ENCODE measurements at regions not wholly inside any gene's neighbourhood (a gene's known extent, or its start where the extent isn't known, plus 50 kb on each side); places are given as distances from the start of the nearest gene placed in this dataset.

DNA sequence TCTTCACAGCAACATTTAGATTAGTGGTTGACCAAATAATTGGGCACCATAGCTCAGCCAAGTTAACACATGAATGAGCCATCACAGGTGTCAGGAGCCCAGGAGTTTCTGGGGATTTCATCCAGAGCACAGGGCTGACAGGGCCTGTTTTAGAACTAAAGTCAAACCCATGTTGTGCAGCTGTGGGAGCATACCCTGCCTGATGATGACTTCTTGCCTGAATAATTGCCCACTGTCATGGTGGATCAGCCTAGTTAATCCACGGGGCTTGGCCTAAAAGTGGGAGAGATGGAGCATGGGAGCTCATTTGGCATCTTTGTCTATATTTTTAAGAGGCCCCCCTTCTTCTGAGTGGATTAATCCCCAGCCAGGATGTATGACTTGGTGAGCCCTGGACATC lies 105.6 kb upstream of the GDNF start:
- TF ChIP-seq, protein P1, sequence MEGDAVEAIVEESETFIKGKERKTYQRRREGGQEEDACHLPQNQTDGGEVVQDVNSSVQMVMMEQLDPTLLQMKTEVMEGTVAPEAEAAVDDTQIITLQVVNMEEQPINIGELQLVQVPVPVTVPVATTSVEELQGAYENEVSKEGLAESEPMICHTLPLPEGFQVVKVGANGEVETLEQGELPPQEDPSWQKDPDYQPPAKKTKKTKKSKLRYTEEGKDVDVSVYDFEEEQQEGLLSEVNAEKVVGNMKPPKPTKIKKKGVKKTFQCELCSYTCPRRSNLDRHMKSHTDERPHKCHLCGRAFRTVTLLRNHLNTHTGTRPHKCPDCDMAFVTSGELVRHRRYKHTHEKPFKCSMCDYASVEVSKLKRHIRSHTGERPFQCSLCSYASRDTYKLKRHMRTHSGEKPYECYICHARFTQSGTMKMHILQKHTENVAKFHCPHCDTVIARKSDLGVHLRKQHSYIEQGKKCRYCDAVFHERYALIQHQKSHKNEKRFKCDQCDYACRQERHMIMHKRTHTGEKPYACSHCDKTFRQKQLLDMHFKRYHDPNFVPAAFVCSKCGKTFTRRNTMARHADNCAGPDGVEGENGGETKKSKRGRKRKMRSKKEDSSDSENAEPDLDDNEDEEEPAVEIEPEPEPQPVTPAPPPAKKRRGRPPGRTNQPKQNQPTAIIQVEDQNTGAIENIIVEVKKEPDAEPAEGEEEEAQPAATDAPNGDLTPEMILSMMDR (IDR thresholded peaks at IDR 0.05), result no peak
- no peak for TF ChIP-seq POLR2A (IDR thresholded peaks at IDR 0.05)

All from thyroid gland (tissue), 4 donors.